HG03439 (cell line): ENCODE measurements at regions not wholly inside any gene's neighbourhood (a gene's known extent, or its start where the extent isn't known, plus 50 kb on each side); places are given as distances from the start of the nearest gene placed in this dataset.
"Not testable (repeated sequence)": the region's sequence is repeated elsewhere in the genome, so short reads cannot be mapped to it uniquely, and the experiment has no call there.

ENCODE experiments used
- ATAC-seq: cut with Tn5 transposase; IDR thresholded peaks from one replicate; pipeline ENCODE4 v1.9.1; 2021; ENCODE audit warnings: mild to moderate bottlenecking, moderate library complexity; ENCODE audit not compliant: unreplicated experiment

- no peak for ATAC-seq
Observed at GRCh38 chr3:176873261-176873660, 324.0 kb downstream of the TBL1XR1 start.

GRCh38 chr3:176872771-176873209 lies 324.5 kb downstream of the TBL1XR1 start:
- peak; percentile 98 for ATAC-seq

DNA sequence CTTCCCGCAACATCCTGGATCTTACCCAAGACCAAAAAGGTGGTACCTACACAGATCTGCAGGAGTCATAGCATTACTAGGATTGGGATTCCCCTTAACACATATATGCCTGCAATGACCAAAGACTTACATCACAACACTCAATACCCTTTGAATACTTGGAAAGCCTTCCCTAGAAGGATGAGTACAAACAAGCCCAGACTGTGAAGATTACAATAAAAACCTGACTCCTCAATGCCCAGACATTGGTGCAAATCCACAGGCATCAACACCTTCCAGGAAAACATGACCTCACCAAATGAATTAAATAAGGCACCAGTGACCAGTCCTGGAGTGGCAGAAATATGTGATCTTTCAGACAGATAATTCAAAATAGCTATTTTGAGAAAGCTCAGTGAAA lies 326.8 kb downstream of the TBL1XR1 start:
- no peak for ATAC-seq

DNA sequence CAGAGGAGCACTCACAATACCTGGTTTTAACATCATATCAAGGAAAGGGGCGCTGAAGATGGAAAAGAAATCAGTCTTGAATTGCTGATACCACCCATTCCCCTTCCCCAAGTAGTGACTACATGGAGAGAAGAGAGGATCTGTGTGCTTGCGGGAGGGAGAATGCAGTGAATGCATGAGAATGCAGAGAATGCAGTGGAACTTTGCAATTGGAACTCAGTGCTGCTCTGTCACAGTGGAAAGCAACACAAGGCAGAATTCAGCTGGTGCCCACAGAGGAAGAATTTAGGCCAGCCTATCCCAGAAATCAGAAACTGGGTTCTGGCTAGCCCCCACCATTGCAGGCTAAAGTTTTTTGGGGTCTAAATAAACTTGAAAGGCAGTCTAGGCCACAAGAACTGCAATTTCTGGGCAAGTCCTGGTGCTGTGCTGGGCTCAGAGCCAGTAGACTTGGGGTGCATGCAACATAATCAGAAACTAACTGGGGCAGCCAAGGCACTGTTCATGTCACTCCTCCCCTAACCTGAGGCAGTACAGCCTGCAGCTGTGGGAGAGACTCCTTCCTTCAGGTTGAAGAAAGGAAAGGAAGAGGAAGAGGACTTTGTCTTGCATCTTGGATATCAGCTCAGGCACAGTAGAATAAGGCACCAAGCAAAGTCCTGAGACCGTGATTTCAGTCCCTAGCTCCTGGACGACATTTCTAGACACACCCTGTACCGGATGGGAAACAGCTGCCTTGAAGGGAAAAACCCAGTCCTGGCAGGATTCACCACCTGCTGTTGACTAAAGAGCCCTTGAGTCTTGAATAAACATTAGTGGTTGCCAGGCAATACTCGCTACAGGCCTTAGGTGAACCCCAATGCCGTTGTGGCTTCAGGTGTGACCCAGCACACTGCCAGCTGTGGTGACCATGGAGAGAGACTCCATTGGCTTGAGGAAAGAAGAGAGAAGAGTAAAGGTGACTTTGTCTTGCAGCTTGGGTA lies 329.3 kb downstream of the TBL1XR1 start:
- ATAC-seq, result no peak

- ATAC-seq, result no peak
Observed at GRCh38 chr3:176861137-176861536, 336.1 kb downstream of the TBL1XR1 start.

- ATAC-seq, result no peak
Observed at GRCh38 chr3:176856721-176857120, 340.6 kb downstream of the TBL1XR1 start.

DNA sequence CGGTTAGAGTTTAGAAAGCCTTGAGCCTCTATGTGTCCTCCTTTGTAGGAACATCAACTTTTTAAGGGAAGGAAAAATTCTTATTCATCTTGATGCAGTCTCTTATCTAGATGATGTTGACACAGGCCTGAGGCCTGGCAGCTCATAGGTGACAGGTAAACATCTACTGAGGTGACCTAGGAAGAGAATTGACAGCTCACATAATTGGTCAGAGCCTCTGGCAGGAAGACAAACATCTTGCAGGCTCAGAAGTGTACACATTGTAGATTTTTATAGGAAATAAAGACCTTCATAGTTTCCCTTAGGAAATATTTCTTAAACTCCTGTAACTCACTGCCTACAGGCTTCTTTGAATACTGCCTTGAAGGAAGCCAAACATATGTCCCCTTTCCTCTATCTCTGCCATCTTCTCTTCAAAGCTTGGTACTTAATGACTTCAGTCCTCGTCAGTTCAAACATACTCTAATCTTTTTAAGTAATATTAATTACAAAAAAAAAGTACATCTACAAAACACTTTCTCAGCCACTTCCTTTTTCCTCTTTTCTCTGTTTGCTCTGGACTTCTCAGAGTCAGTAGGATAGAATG lies 341.3 kb downstream of the TBL1XR1 start:
- no peak for ATAC-seq

DNA sequence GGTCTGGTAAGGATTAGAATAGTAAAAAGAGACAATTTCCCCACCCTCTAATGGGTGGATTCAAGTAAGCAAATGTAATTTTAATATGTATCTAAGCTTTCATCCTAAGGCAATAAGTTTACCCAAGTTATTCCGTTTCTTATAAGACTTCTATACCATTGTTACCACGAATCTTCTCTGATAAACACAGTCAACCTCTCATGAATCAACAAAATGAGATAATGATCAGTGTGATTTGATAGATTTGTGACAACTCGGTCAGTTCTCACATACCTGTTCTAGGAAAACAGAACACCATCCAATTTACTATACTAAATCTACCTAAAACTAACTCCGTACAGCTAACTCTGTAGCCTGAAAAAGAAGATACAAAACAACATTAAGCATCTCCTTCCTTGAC lies 342.1 kb downstream of the TBL1XR1 start:
- ATAC-seq, result no peak

GRCh38 chr3:176850498-176850897 lies 346.8 kb downstream of the TBL1XR1 start:
- no peak for ATAC-seq

DNA sequence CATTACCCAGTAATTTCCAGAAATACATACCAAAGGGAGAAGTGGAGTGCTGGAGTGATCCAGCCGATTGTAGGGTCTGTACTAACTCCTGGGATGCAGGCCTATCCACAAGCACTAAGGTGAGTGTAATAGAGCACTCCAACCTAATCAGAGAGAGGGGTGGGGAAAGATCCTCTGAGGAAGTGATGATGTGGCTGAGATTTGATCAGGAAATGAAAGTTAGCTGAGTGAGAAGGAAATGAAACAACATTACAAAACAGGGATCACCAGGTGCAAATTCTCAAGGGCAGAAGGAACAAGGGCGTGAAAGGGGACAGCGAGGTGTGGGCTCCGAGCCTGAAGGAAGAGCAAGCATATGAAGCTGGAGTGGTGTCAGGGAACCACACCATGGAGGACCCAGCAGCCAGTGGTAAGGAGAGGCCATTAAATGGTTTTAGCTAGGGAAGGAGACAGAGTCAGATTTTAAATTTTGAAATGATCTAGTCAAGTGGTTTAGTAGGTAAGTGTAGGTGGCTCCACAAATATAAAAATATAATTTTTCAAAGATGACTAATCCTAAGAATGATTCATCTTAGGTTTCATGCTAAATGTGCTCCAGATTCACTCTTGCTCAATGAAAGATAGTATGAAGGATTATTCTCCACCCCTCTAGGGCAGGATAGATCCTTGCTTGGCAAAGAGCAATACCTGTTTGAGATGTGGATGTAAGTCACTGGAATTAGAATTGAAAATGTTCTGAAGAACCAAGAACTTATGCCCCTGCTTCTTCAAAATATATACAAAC lies 348.7 kb downstream of the TBL1XR1 start:
- no peak for ATAC-seq

- no peak for ATAC-seq
Observed at GRCh38 chr3:176842914-176843313, 354.4 kb downstream of the TBL1XR1 start.

DNA sequence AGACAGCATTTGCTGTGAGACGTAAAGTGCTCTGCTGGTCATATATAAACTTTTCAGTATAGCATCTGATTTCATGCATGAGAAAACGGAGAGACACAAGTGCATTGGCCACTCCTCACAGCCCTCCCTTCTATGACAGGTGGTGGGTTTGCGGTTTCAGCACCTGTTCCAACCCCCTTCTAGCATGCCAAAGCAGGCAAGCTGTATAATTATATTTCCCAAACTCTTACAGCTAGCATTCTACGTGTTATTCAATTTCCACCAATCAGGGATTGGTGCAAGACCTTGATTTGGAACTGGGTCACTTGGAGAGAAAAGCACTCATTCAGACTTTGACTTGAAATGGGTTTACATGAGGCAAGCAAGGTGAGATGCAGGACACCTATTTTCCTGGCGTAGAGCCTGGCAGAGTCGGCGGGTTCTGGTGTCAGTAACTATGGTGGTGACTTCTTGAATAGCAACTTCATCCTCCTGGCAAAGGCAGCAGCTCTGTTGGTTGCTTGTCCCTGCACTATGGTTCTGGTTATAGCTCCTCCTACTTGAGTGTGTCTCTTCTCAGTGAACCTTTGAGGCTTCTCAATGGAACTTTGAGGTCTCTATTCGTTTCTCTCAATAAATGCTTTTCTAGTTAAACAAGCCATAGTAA lies 356.5 kb downstream of the TBL1XR1 start:
- ATAC-seq, result no peak

- ATAC-seq, result no peak
Observed at GRCh38 chr3:176839901-176840300, 357.4 kb downstream of the TBL1XR1 start.

DNA sequence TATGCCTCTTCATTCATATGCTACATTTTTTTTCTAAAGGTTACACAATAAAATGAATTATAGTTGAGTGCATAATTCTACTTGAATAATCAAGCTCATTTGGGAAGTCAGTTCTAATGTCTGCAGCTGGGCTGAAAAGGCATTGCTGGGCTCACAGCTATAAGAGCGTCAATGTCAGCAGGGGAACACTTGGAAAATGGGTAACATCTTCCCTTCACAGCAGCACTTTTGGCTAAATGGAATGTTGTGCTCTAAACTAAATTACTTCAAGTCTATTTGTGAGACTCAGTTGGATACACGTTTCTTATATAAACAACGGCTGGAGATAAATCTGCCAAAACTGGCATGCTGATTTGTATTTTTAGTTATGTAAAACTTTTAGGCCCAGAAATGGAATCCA lies 357.8 kb downstream of the TBL1XR1 start:
- no peak for ATAC-seq

- ATAC-seq, result not testable (repeated sequence)
Observed at GRCh38 chr3:176827244-176827643, 370.0 kb downstream of the TBL1XR1 start.

GRCh38 chr3:176824811-176825210 lies 372.5 kb downstream of the TBL1XR1 start:
- ATAC-seq, result no peak

GRCh38 chr3:176820764-176821163 lies 376.5 kb downstream of the TBL1XR1 start:
- ATAC-seq, result no peak

DNA sequence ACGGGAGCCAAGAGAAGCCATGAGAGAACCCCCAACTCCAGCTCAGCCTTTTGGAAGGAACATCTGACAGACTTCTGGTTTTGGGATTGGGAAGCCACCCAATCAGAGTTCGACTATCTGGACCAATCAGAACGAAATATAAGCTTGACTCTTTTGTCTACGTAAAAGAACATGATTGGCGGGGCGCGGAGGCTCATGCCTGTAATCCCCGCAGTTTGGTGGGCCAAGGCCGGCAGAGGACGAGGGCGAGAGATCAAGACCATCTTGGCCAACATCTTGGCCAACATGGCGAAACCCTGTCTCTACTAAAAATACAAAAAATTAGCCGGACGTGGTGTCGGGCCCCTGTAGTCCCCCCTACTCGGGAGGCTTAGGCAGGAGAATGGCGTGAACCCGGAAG lies 380.3 kb downstream of the TBL1XR1 start:
- ATAC-seq, result no peak

DNA sequence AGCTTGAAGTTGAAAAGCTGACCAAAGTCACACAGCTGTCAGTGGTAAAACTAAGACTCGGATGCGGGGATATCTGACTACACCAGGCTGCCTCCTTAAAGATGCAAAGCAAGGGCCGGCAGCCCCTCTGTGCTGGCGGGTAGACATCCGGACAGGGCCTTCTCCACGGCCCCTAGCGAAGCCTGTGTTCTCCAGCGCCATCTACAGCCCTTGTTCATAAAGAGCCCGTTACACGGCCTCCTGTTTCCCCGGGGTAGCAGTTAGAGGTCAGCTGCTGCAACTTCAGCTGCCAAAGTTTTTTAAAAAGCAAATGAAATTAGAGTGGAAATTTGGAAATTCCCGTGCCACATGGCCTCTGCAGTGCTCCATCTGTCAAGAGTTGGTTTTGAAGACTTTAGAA lies 383.0 kb downstream of the TBL1XR1 start:
- ATAC-seq, result peak; percentile 79

GRCh38 chr3:176807938-176808337 lies 389.3 kb downstream of the TBL1XR1 start:
- ATAC-seq, result no peak

GRCh38 chr3:176799675-176800074 lies 397.6 kb downstream of the TBL1XR1 start:
- no peak for ATAC-seq
